ENCODE measurements at regions not wholly inside any gene's neighbourhood (a gene's known extent, or its start where the extent isn't known, plus 50 kb on each side); places are given as distances from the start of the nearest gene placed in this dataset.

DNA sequence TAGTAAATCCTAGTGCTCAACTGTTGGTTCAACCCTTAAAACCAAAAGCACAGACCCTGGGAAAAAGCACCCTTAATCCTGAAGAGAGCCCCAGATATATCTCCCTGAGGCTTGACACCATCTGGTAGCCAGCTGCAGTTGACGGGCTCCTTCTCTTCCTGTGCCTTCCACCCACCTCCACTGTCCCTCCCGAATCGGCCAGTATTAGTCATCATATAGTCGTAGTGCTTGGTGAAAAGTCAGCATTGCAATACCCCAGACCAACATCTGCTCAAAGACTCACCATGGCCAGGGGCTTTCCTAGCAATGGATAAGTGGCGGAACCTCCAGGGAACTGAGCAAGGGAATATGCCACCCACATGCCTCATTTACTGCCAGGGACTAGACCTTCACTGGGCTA, 125.6 kb upstream of the CRBN start:
- H3K36me3 Mint-ChIP-seq (ENCODE audit: unreplicated experiment) = no peaks in the 10 kb centered on the region
- DNase-seq (ENCODE audit: extremely low spot score, unreplicated experiment) = no peak

DNA sequence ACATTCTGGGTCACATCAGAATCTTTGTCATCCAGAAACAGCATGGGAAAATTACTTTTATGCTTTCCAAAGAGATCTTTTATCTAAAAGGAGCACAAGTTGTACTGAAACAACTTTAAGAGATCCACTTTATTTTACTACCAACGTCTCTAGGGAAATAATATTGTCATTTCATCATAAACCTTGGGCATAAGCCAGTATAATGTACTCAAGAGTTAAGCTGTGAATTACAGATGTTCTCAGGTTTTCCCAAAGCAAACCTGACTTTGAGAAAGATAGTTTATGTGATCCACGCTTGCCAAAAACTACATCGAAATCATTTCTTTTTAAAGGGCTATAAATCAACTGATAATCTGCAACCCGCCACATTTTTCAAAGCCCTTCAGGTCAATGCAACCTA, 124.1 kb upstream of the CRBN start:
- Mint-ChIP-seq H3K27ac (ENCODE audit: unreplicated experiment) (no peak overlapping the region), H3K4me3 (ENCODE audit: unreplicated experiment) (no peak overlapping the region), H3K4me1 (ENCODE audit: unreplicated experiment) (no peaks in the 10 kb centered on the region), H3K36me3 (ENCODE audit: unreplicated experiment) (no peaks in the 10 kb centered on the region), H3K9me3 (ENCODE audit: unreplicated experiment) (peaks cover 29% of the 10 kb centered on the region), H3K27me3 (ENCODE audit: unreplicated experiment) (no peaks in the 10 kb centered on the region)
- TF ChIP-seq, protein P1, sequence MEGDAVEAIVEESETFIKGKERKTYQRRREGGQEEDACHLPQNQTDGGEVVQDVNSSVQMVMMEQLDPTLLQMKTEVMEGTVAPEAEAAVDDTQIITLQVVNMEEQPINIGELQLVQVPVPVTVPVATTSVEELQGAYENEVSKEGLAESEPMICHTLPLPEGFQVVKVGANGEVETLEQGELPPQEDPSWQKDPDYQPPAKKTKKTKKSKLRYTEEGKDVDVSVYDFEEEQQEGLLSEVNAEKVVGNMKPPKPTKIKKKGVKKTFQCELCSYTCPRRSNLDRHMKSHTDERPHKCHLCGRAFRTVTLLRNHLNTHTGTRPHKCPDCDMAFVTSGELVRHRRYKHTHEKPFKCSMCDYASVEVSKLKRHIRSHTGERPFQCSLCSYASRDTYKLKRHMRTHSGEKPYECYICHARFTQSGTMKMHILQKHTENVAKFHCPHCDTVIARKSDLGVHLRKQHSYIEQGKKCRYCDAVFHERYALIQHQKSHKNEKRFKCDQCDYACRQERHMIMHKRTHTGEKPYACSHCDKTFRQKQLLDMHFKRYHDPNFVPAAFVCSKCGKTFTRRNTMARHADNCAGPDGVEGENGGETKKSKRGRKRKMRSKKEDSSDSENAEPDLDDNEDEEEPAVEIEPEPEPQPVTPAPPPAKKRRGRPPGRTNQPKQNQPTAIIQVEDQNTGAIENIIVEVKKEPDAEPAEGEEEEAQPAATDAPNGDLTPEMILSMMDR (IDR thresholded peaks at IDR 0.05) = no peak
- no peak for DNase-seq (ENCODE audit: extremely low spot score, unreplicated experiment)

More for the DNA sequence above, 125.6 kb upstream of the CRBN start:
- peaks cover 22% of the 10 kb centered on the region for H3K9me3 Mint-ChIP-seq (ENCODE audit: unreplicated experiment)
- H3K4me3 Mint-ChIP-seq (ENCODE audit: unreplicated experiment) = no peak overlapping the region
- no peaks in the 10 kb centered on the region for H3K4me1 Mint-ChIP-seq (ENCODE audit: unreplicated experiment)
- TF ChIP-seq, protein P1 (IDR thresholded peaks at IDR 0.05) = no peak
- no peak overlapping the region for H3K27ac Mint-ChIP-seq (ENCODE audit: unreplicated experiment)
- H3K27me3 Mint-ChIP-seq (ENCODE audit: unreplicated experiment) = no peaks in the 10 kb centered on the region

DNA sequence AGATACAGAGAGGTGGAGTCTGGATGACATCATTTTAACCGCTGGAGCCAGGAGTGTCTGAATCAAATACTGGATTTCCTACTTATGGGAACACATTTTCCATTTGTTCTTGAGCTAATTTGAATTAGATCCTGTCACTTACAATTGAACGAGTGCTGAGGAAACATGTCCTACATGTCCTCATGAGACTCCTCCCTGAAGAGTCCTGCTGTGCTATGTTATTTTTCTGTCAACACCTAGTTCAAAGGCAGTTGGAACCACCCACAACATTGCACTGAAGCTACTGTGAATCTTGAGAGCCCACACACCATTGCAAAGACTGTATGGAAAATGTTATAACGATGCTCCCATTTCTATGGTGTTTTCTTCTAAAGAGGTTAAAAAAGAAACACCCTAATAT, 123.5 kb upstream of the CRBN start:
- DNase-seq (ENCODE audit: extremely low spot score, unreplicated experiment) = no peak
- Mint-ChIP-seq H3K27me3 (ENCODE audit: unreplicated experiment) (no peaks in the 10 kb centered on the region), H3K4me3 (ENCODE audit: unreplicated experiment) (no peak overlapping the region), H3K4me1 (ENCODE audit: unreplicated experiment) (no peaks in the 10 kb centered on the region), H3K9me3 (ENCODE audit: unreplicated experiment) (peaks cover 34% of the 10 kb centered on the region), H3K36me3 (ENCODE audit: unreplicated experiment) (no peaks in the 10 kb centered on the region), H3K27ac (ENCODE audit: unreplicated experiment) (no peak overlapping the region)
- TF ChIP-seq, protein P1 (IDR thresholded peaks at IDR 0.05) = no peak

DNA sequence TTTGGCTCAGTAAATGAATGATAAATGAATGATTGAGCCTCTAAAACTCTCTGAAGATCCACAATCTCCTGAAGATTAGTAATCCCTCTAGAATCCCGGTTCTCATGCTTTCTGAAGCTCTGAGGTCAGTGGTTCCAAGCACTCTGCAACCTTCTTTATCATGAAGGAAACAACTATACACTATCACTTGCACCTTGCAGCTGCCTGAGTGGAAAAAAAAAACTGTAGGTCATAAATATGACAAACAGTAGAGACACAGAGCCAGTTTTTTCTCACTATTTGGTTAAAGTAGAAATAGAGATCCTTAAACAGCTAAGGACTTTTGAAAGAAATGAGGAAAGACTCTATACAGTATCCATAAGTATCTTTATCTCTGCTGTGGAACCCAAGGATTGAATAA, 122.0 kb upstream of the CRBN start:
- TF ChIP-seq, protein P1 (IDR thresholded peaks at IDR 0.05) = no peak
- no peak overlapping the region for H3K27ac Mint-ChIP-seq (ENCODE audit: unreplicated experiment)
- peaks cover 48% of the 10 kb centered on the region for H3K9me3 Mint-ChIP-seq (ENCODE audit: unreplicated experiment)
- H3K36me3 Mint-ChIP-seq (ENCODE audit: unreplicated experiment) = no peaks in the 10 kb centered on the region
- H3K27me3 Mint-ChIP-seq (ENCODE audit: unreplicated experiment) = no peaks in the 10 kb centered on the region
- H3K4me3 Mint-ChIP-seq (ENCODE audit: unreplicated experiment) = no peak overlapping the region
- DNase-seq (ENCODE audit: extremely low spot score, unreplicated experiment) = no peak
- no peaks in the 10 kb centered on the region for H3K4me1 Mint-ChIP-seq (ENCODE audit: unreplicated experiment)

DNA sequence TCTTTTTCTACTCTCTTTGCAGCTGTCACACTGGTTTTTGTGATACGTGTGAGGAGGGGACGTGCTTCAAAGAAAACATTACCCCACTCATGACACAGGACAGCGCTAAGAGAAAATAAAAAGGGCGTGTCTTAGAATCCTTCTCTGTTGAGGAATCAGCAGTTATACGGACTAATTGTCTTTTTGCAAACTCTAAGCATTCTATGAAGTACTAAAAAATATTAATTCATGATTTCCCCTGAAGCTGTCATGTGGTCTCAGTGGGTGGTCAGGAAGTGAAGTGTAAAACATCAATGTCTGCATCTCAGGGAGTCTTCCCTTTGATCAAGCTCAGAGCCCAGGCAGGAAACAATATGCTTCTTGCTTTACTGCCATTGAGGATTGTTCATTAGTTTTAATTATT, 117.5 kb upstream of the CRBN start:
- H3K27me3 Mint-ChIP-seq (ENCODE audit: unreplicated experiment) = no peaks in the 10 kb centered on the region
- H3K9me3 Mint-ChIP-seq (ENCODE audit: unreplicated experiment) = peaks cover 63% of the 10 kb centered on the region
- no peak overlapping the region for H3K27ac Mint-ChIP-seq (ENCODE audit: unreplicated experiment)
- no peak overlapping the region for H3K4me3 Mint-ChIP-seq (ENCODE audit: unreplicated experiment)
- no peaks in the 10 kb centered on the region for H3K36me3 Mint-ChIP-seq (ENCODE audit: unreplicated experiment)
- no peak for DNase-seq (ENCODE audit: extremely low spot score, unreplicated experiment)
- H3K4me1 Mint-ChIP-seq (ENCODE audit: unreplicated experiment) = no peaks in the 10 kb centered on the region
- TF ChIP-seq, protein P1 (IDR thresholded peaks at IDR 0.05) = no peak
